Keratinocyte (primary cell): ENCODE measurements at regions not wholly inside any gene's neighbourhood (a gene's known extent, or its start where the extent isn't known, plus 50 kb on each side); places are given as distances from the start of the nearest gene placed in this dataset.

Source experiments
- DNase-seq: peaks from one replicate; pipeline ENCODE4 v3.0.0-alpha.2; 2011; ENCODE audit warnings: low read depth, missing footprints, low spot score
- FAIRE-seq: peaks from 2 replicates; lab custom pipeline; 2011; peaks lifted over from hg19 to GRCh38; lab: Jason Lieb, UNC
- H2AFZ ChIP-seq: 2 replicates; pipeline ENCODE4 v1.6.0; 2012; ENCODE audit warnings: low read length, control low read depth, inconsistent platforms; ENCODE audit not compliant: control insufficient read depth
- H3K27ac ChIP-seq: 2 replicates; pipeline ENCODE4 v1.5.1; 2011; ENCODE audit warnings: low read length; ENCODE audit not compliant: control insufficient read depth, insufficient read depth
- H3K27me3 ChIP-seq: 3 replicates; pipeline ENCODE4 v1.6.0; 2011; ENCODE audit warnings: low read length; ENCODE audit not compliant: control insufficient read depth, insufficient read depth; ENCODE audit errors: extremely low read depth
- H3K36me3 ChIP-seq, 2 experiments: 2 replicates in 1 of 2; 3 replicates in 1 of 2; pipeline ENCODE4 v1.5.1; 2011; ENCODE audit warnings: low read length in 2 of 2, mild to moderate bottlenecking in 1 of 2; ENCODE audit not compliant: control insufficient read depth in 2 of 2, insufficient read depth in 2 of 2; ENCODE audit errors: extremely low read depth in 1 of 2
- H3K4me1 ChIP-seq: 3 replicates; pipeline ENCODE4 v1.5.1; 2011; ENCODE audit warnings: low read length; ENCODE audit not compliant: control insufficient read depth, insufficient read depth; ENCODE audit errors: extremely low read depth
- H3K4me2 ChIP-seq: 3 replicates; pipeline ENCODE4 v1.6.0; 2011; ENCODE audit warnings: low read depth, low read length; ENCODE audit not compliant: control insufficient read depth, insufficient read depth; ENCODE audit errors: extremely low read depth
- H3K4me3 ChIP-seq, 3 experiments: fragments of 200-600 bp in 1 of 3; sonication (generic) in 1 of 3; 2 replicates in 2 of 3; 3 replicates in 1 of 3; pipeline ENCODE4 v1.5.1; 2011 to 2016; ENCODE audit warnings: low read length in 3 of 3, mild to moderate bottlenecking in 3 of 3, control low read depth in 2 of 3, inconsistent platforms in 1 of 3, low read depth in 1 of 3, mixed read lengths in 1 of 3, mixed run types in 1 of 3, moderate library complexity in 1 of 3; ENCODE audit not compliant: control insufficient read depth in 2 of 3, insufficient read depth in 2 of 3; ENCODE audit errors: extremely low read depth in 1 of 3
- H3K79me2 ChIP-seq: 2 replicates; pipeline ENCODE4 v1.6.0; 2012; ENCODE audit warnings: low read length; ENCODE audit not compliant: control insufficient read depth, insufficient read depth
- H3K9ac ChIP-seq: 3 replicates; pipeline ENCODE4 v1.6.0; 2011; ENCODE audit warnings: low read length; ENCODE audit not compliant: control insufficient read depth, insufficient read depth; ENCODE audit errors: extremely low read depth
- H3K9me1 ChIP-seq: 3 replicates; pipeline ENCODE4 v1.6.0; 2011; ENCODE audit warnings: low read length; ENCODE audit not compliant: control insufficient read depth, insufficient read depth; ENCODE audit errors: extremely low read depth
- H3K9me3 ChIP-seq: 2 replicates; pipeline ENCODE4 v1.5.1; 2012; ENCODE audit warnings: low read depth, low read length; ENCODE audit not compliant: control insufficient read depth
- H4K20me1 ChIP-seq: 3 replicates; pipeline ENCODE4 v1.6.0; 2011; ENCODE audit warnings: low read length; ENCODE audit not compliant: control insufficient read depth, insufficient read depth; ENCODE audit errors: extremely low read depth
- CTCF ChIP-seq, 3 experiments: IDR thresholded peaks in 1 of 3; conservative IDR thresholded peaks in 1 of 3; optimal IDR thresholded peaks in 1 of 3; 2 replicates in 2 of 3; 3 replicates in 1 of 3; pipeline versions ENCODE3 to v1.5.1; 2011; ENCODE audit warnings: low read length in 3 of 3, mild to moderate bottlenecking in 3 of 3, moderate library complexity in 2 of 3, control low read depth in 1 of 3, inconsistent platforms in 1 of 3; ENCODE audit not compliant: insufficient read depth in 2 of 3; ENCODE audit errors: extremely low read depth in 1 of 3
- EZH2 ChIP-seq: IDR thresholded peaks from one replicate; pipeline ENCODE4 v1.6.1; 2012; ENCODE audit warnings: inconsistent platforms, mild to moderate bottlenecking, low read length, moderate library complexity
- dilution Hi-C: fragments of 300-500 bp; cut with MboI; formaldehyde crosslinking; loops from one replicate; pipeline ENCODE4 v1.7.0; 2020; ENCODE audit warnings: low sequenced_read_pairs; ENCODE audit not compliant: extremely low pct_ligation_motif_present

- no peak overlapping the region for H3K4me2 ChIP-seq
Measured at GRCh38 chr16:66032841-66033240, 333.6 kb upstream of the CDH5 start.

GRCh38 chr16:66030036-66030435 lies 336.5 kb upstream of the CDH5 start:
- H3K9me3 ChIP-seq, result no peaks in the 10 kb centered on the region
- H3K27ac ChIP-seq, result no peak overlapping the region
- no peak for DNase-seq
- no peak overlapping the region for H2AFZ ChIP-seq
- H3K4me1 ChIP-seq, result peaks cover 3% of the 10 kb centered on the region
- no peak overlapping the region for H3K9ac ChIP-seq
- dilution Hi-C loops, result no loop called here
- H4K20me1 ChIP-seq, result no peaks in the 10 kb centered on the region
- no peaks in the 10 kb centered on the region for H3K9me1 ChIP-seq
- H3K4me3 ChIP-seq, result no peak overlapping the region
- no peaks in the 10 kb centered on the region for H3K27me3 ChIP-seq
- H3K79me2 ChIP-seq, result no peaks in the 10 kb centered on the region
- FAIRE-seq, result no peak
- no peaks in the 10 kb centered on the region for H3K36me3 ChIP-seq
- TF ChIP-seq CTCF (optimal IDR thresholded peaks at IDR 0.05 in 1 of 3, IDR thresholded peaks at IDR 0.05 in 1 of 3, conservative IDR thresholded peaks at IDR 0.05 in 1 of 3; ENCODE audit: extremely low read depth in 1 of 3, insufficient read depth in 2 of 3, low read length in 3 of 3) (no peak), EZH2 (no peak)
- H3K4me2 ChIP-seq, result no peak overlapping the region

More at GRCh38 chr16:66032841-66033240, 333.6 kb upstream of the CDH5 start:
- Histone ChIP-seq H3K9me3 (no peaks in the 10 kb centered on the region), H3K4me3 (no peak overlapping the region), H3K27ac (no peak overlapping the region), H2AFZ (no peak overlapping the region), H3K27me3 (no peaks in the 10 kb centered on the region), H4K20me1 (no peaks in the 10 kb centered on the region), H3K9me1 (no peaks in the 10 kb centered on the region), H3K4me1 (peaks cover 3% of the 10 kb centered on the region), H3K79me2 (no peaks in the 10 kb centered on the region), H3K9ac (no peak overlapping the region), H3K36me3 (no peaks in the 10 kb centered on the region)
- dilution Hi-C loops, result no loop called here
- no peak for FAIRE-seq
- DNase-seq, result no peak
- TF ChIP-seq EZH2 (no peak), CTCF (optimal IDR thresholded peaks at IDR 0.05 in 1 of 3, IDR thresholded peaks at IDR 0.05 in 1 of 3, conservative IDR thresholded peaks at IDR 0.05 in 1 of 3; ENCODE audit: extremely low read depth in 1 of 3, insufficient read depth in 2 of 3, low read length in 3 of 3) (no peak)
